ENCODE measurements at regions not wholly inside any gene's neighbourhood (a gene's known extent, or its start where the extent isn't known, plus 50 kb on each side); places are given as distances from the start of the nearest gene placed in this dataset.

GRCh38 chr13:81425286-81425685 lies 1084.4 kb upstream of the SPRY2 start:
- H3K27ac Mint-ChIP-seq: no peak overlapping the region
- H3K27me3 ChIP-seq (replicated peaks in 1 of 2; ENCODE audit: control insufficient read depth in 2 of 2, extremely low read depth in 1 of 2, insufficient read depth in 2 of 2, low read length in 1 of 2): no peaks in the 10 kb centered on the region
- WGBS (ENCODE audit: insufficient coverage): no CpG with 5 or more reads among the region's 2 CpGs
- H3K9me3 Mint-ChIP-seq: peaks cover 8 to 21% (median 12%) of the 10 kb centered on the region in 3 donors
- ChIA-PET CTCF (no interaction called here), POLR2A (no interaction called here)
- no peaks in the 10 kb centered on the region for H3K4me1 ChIP-seq (ENCODE audit: control insufficient read depth in 1 of 2, extremely low read depth in 1 of 2, insufficient read depth in 2 of 2, low read length in 2 of 2)
- H3K36me3 Mint-ChIP-seq: no peaks in the 10 kb centered on the region
- no peak overlapping the region for H3K4me3 Mint-ChIP-seq
- H3K4me1 Mint-ChIP-seq: no peaks in the 10 kb centered on the region
- H3K9me3 ChIP-seq: peaks cover 2% of the 10 kb centered on the region
- H3K27me3 Mint-ChIP-seq: no peaks in the 10 kb centered on the region
- no peak overlapping the region for H3K4me3 ChIP-seq (ENCODE audit: control insufficient read depth in 1 of 2, extremely low read depth in 1 of 2, low read length in 1 of 2)
- H3K36me3 ChIP-seq (ENCODE audit: control insufficient read depth in 2 of 2, extremely low read depth in 1 of 2, insufficient read depth in 1 of 2, low read length in 1 of 2): no peaks in the 10 kb centered on the region
- no peak for ATAC-seq (replicated peaks in 1 of 4)
- H3K27ac ChIP-seq (ENCODE audit: low read length): no peak overlapping the region
- no peak for DNase-seq

- no peaks in the 10 kb centered on the region for H3K36me3 Mint-ChIP-seq
- no peaks in the 10 kb centered on the region for H3K4me1 Mint-ChIP-seq
- H3K36me3 ChIP-seq (ENCODE audit: control insufficient read depth in 2 of 2, extremely low read depth in 1 of 2, insufficient read depth in 1 of 2, low read length in 1 of 2): no peaks in the 10 kb centered on the region
- CTCF ChIA-PET: no interaction called here
- H3K27me3 ChIP-seq (replicated peaks in 1 of 2; ENCODE audit: control insufficient read depth in 2 of 2, extremely low read depth in 1 of 2, insufficient read depth in 2 of 2, low read length in 1 of 2): no peaks in the 10 kb centered on the region
- H3K27me3 Mint-ChIP-seq: no peaks in the 10 kb centered on the region
- no peak overlapping the region for H3K27ac ChIP-seq (ENCODE audit: low read length)
- ATAC-seq (replicated peaks in 1 of 4): no peak
- POLR2A ChIA-PET: no interaction called here
- H3K9me3 Mint-ChIP-seq: peaks cover 3 to 15% (median 14%) of the 10 kb centered on the region in 3 donors
- H3K9me3 ChIP-seq: no peaks in the 10 kb centered on the region
- no peak for DNase-seq
- H3K27ac Mint-ChIP-seq: no peak overlapping the region
- H3K4me3 ChIP-seq (ENCODE audit: control insufficient read depth in 1 of 2, extremely low read depth in 1 of 2, low read length in 1 of 2): no peak overlapping the region
- H3K4me3 Mint-ChIP-seq: no peak overlapping the region
- H3K4me1 ChIP-seq (ENCODE audit: control insufficient read depth in 1 of 2, extremely low read depth in 1 of 2, insufficient read depth in 2 of 2, low read length in 2 of 2): no peaks in the 10 kb centered on the region
Observed at GRCh38 chr13:81409284-81409683, 1068.4 kb upstream of the SPRY2 start.

GRCh38 chr13:81408647-81409046 lies 1067.7 kb upstream of the SPRY2 start:
- H3K36me3 Mint-ChIP-seq: no peaks in the 10 kb centered on the region
- no peaks in the 10 kb centered on the region for H3K4me1 Mint-ChIP-seq
- Histone ChIP-seq H3K27me3 (replicated peaks in 1 of 2; ENCODE audit: control insufficient read depth in 2 of 2, extremely low read depth in 1 of 2, insufficient read depth in 2 of 2, low read length in 1 of 2) (no peaks in the 10 kb centered on the region), H3K4me1 (ENCODE audit: control insufficient read depth in 1 of 2, extremely low read depth in 1 of 2, insufficient read depth in 2 of 2, low read length in 2 of 2) (no peaks in the 10 kb centered on the region), H3K27ac (ENCODE audit: low read length) (no peak overlapping the region), H3K4me3 (ENCODE audit: control insufficient read depth in 1 of 2, extremely low read depth in 1 of 2, low read length in 1 of 2) (no peak overlapping the region), H3K9me3 (no peaks in the 10 kb centered on the region), H3K36me3 (ENCODE audit: control insufficient read depth in 2 of 2, extremely low read depth in 1 of 2, insufficient read depth in 1 of 2, low read length in 1 of 2) (no peaks in the 10 kb centered on the region)
- no peak overlapping the region for H3K4me3 Mint-ChIP-seq
- H3K27me3 Mint-ChIP-seq: no peaks in the 10 kb centered on the region
- ChIA-PET POLR2A (no interaction called here), CTCF (no interaction called here)
- no CpG with 5 or more reads among the region's 2 CpGs for WGBS (ENCODE audit: insufficient coverage)
- no peak overlapping the region for H3K27ac Mint-ChIP-seq
- ATAC-seq (replicated peaks in 1 of 4) (no peak), DNase-seq (no peak)
- peaks cover 0 to 17% (median 15%) of the 10 kb centered on the region in 3 donors for H3K9me3 Mint-ChIP-seq

GRCh38 chr13:81406639-81407292 lies 1065.8 kb upstream of the SPRY2 start:
- 78% methylated on average over 3 of the region's 4 CpGs for WGBS (ENCODE audit: insufficient coverage)
- no peaks in the 10 kb centered on the region for H3K36me3 Mint-ChIP-seq
- Histone ChIP-seq H3K4me3 (ENCODE audit: control insufficient read depth in 1 of 2, extremely low read depth in 1 of 2, low read length in 1 of 2) (no peak overlapping the region), H3K27ac (ENCODE audit: low read length) (no peak overlapping the region), H3K9me3 (no peaks in the 10 kb centered on the region), H3K36me3 (ENCODE audit: control insufficient read depth in 2 of 2, extremely low read depth in 1 of 2, insufficient read depth in 1 of 2, low read length in 1 of 2) (no peaks in the 10 kb centered on the region), H3K27me3 (replicated peaks in 1 of 2; ENCODE audit: control insufficient read depth in 2 of 2, extremely low read depth in 1 of 2, insufficient read depth in 2 of 2, low read length in 1 of 2) (no peaks in the 10 kb centered on the region), H3K4me1 (ENCODE audit: control insufficient read depth in 1 of 2, extremely low read depth in 1 of 2, insufficient read depth in 2 of 2, low read length in 2 of 2) (no peaks in the 10 kb centered on the region)
- peaks cover 1 to 21% (median 15%) of the 10 kb centered on the region in 3 donors for H3K9me3 Mint-ChIP-seq
- H3K4me1 Mint-ChIP-seq: no peaks in the 10 kb centered on the region
- H3K27ac Mint-ChIP-seq: no peak overlapping the region
- no peak overlapping the region for H3K4me3 Mint-ChIP-seq
- DNase-seq: no peak
- no peaks in the 10 kb centered on the region for H3K27me3 Mint-ChIP-seq
- no peak for ATAC-seq (replicated peaks in 1 of 4)
- ChIA-PET CTCF (no interaction called here), POLR2A (no interaction called here)

- CTCF ChIA-PET: no interaction called here
- H3K27me3 Mint-ChIP-seq: no peaks in the 10 kb centered on the region
- POLR2A ChIA-PET: no interaction called here
Observed at GRCh38 chr13:81406022-81406421, 1065.1 kb upstream of the SPRY2 start.

GRCh38 chr13:81396192-81396591 lies 1055.3 kb upstream of the SPRY2 start:
- H3K4me1 ChIP-seq (ENCODE audit: control insufficient read depth in 1 of 2, extremely low read depth in 1 of 2, insufficient read depth in 2 of 2, low read length in 2 of 2): no peaks in the 10 kb centered on the region
- no peaks in the 10 kb centered on the region for H3K36me3 ChIP-seq (ENCODE audit: control insufficient read depth in 2 of 2, extremely low read depth in 1 of 2, insufficient read depth in 1 of 2, low read length in 1 of 2)
- ChIA-PET CTCF (no interaction called here), POLR2A (no interaction called here)
- Mint-ChIP-seq H3K4me3 (no peak overlapping the region), H3K27me3 (no peaks in the 10 kb centered on the region), H3K36me3 (no peaks in the 10 kb centered on the region), H3K4me1 (no peaks in the 10 kb centered on the region), H3K9me3 (peaks cover 5 to 26% (median 7%) of the 10 kb centered on the region in 3 donors), H3K27ac (no peak overlapping the region)
- no peak overlapping the region for H3K4me3 ChIP-seq (ENCODE audit: control insufficient read depth in 1 of 2, extremely low read depth in 1 of 2, low read length in 1 of 2)
- no peak overlapping the region for H3K27ac ChIP-seq (ENCODE audit: low read length)
- DNase-seq (no peak), ATAC-seq (replicated peaks in 1 of 4) (no peak)
- H3K27me3 ChIP-seq (replicated peaks in 1 of 2; ENCODE audit: control insufficient read depth in 2 of 2, extremely low read depth in 1 of 2, insufficient read depth in 2 of 2, low read length in 1 of 2): no peaks in the 10 kb centered on the region
- no peaks in the 10 kb centered on the region for H3K9me3 ChIP-seq
- 0% methylated on average over 1 of the region's 4 CpGs for whole genome bisulfite sequencing (ENCODE audit: insufficient coverage)

More at GRCh38 chr13:81406022-81406421, 1065.1 kb upstream of the SPRY2 start:
- Mint-ChIP-seq H3K4me3 (no peak overlapping the region), H3K27ac (no peak overlapping the region), H3K36me3 (no peaks in the 10 kb centered on the region), H3K4me1 (no peaks in the 10 kb centered on the region), H3K9me3 (peaks cover 1 to 17% (median 15%) of the 10 kb centered on the region in 3 donors)
- no peak for ATAC-seq (replicated peaks in 1 of 4)
- Histone ChIP-seq H3K4me3 (ENCODE audit: control insufficient read depth in 1 of 2, extremely low read depth in 1 of 2, low read length in 1 of 2) (no peak overlapping the region), H3K27ac (ENCODE audit: low read length) (no peak overlapping the region), H3K9me3 (no peaks in the 10 kb centered on the region), H3K36me3 (ENCODE audit: control insufficient read depth in 2 of 2, extremely low read depth in 1 of 2, insufficient read depth in 1 of 2, low read length in 1 of 2) (no peaks in the 10 kb centered on the region), H3K27me3 (replicated peaks in 1 of 2; ENCODE audit: control insufficient read depth in 2 of 2, extremely low read depth in 1 of 2, insufficient read depth in 2 of 2, low read length in 1 of 2) (no peaks in the 10 kb centered on the region), H3K4me1 (ENCODE audit: control insufficient read depth in 1 of 2, extremely low read depth in 1 of 2, insufficient read depth in 2 of 2, low read length in 2 of 2) (no peaks in the 10 kb centered on the region)
- no peak for DNase-seq
- WGBS (ENCODE audit: insufficient coverage): no CpG with 5 or more reads among the region's 3 CpGs

- ATAC-seq (replicated peaks in 1 of 4) (no peak), DNase-seq (no peak)
- no CpG with 5 or more reads among the region's 4 CpGs for WGBS (ENCODE audit: insufficient coverage)
- Mint-ChIP-seq H3K27me3 (no peaks in the 10 kb centered on the region), H3K4me1 (no peaks in the 10 kb centered on the region), H3K27ac (no peak overlapping the region), H3K9me3 (peaks cover 5 to 24% (median 7%) of the 10 kb centered on the region in 3 donors), H3K4me3 (no peak overlapping the region), H3K36me3 (no peaks in the 10 kb centered on the region)
- no peaks in the 10 kb centered on the region for H3K27me3 ChIP-seq (replicated peaks in 1 of 2; ENCODE audit: control insufficient read depth in 2 of 2, extremely low read depth in 1 of 2, insufficient read depth in 2 of 2, low read length in 1 of 2)
- H3K9me3 ChIP-seq: no peaks in the 10 kb centered on the region
- CTCF ChIA-PET: no interaction called here
- POLR2A ChIA-PET: no interaction called here
- H3K27ac ChIP-seq (ENCODE audit: low read length): no peak overlapping the region
- H3K4me1 ChIP-seq (ENCODE audit: control insufficient read depth in 1 of 2, extremely low read depth in 1 of 2, insufficient read depth in 2 of 2, low read length in 2 of 2): no peaks in the 10 kb centered on the region
- H3K36me3 ChIP-seq (ENCODE audit: control insufficient read depth in 2 of 2, extremely low read depth in 1 of 2, insufficient read depth in 1 of 2, low read length in 1 of 2): no peaks in the 10 kb centered on the region
- H3K4me3 ChIP-seq (ENCODE audit: control insufficient read depth in 1 of 2, extremely low read depth in 1 of 2, low read length in 1 of 2): no peak overlapping the region
Observed at GRCh38 chr13:81395368-81395767, 1054.4 kb upstream of the SPRY2 start.
